OCI-LY3 (cell line): ENCODE measurements at regions not wholly inside any gene's neighbourhood (a gene's known extent, or its start where the extent isn't known, plus 50 kb on each side); places are given as distances from the start of the nearest gene placed in this dataset.

Experiments used
- EZH2phosphoT487 ChIP-seq: fragments of 200-600 bp; shearing (Covaris generic); IDR thresholded peaks from 2 replicates; pipeline ENCODE4 v1.6.1; 2018; ENCODE audit warnings: antibody characterized with exemption, mixed run types, low read depth
- TF ChIP-seq, protein P1 (sequence below): fragments of 200-600, 300-600 bp; sonication (generic); IDR thresholded peaks from 2 replicates; pipeline ENCODE4 v1.5.1; 2014; ENCODE audit warnings: antibody characterized with exemption, low read length, low read depth

DNA sequence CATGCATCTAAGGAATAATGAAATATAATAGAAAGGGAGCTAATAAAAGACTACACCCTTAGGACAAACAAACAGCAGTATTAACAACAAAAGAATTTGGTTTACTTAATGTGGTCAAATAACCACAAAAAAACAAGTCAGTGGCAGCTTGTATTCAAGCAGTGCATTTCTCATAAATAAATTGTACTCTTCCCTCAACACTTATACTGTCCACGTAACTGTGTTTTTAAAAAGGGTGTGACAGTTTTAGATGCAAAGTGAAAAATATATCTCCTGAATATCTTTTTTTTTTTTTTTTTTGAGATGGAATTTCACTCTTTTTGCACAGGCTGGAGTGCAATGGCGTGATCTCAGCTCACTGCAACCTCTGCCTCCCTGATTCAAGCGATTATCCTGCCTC, 698.2 kb upstream of the CADM2 start:
- TF ChIP-seq, protein P1, sequence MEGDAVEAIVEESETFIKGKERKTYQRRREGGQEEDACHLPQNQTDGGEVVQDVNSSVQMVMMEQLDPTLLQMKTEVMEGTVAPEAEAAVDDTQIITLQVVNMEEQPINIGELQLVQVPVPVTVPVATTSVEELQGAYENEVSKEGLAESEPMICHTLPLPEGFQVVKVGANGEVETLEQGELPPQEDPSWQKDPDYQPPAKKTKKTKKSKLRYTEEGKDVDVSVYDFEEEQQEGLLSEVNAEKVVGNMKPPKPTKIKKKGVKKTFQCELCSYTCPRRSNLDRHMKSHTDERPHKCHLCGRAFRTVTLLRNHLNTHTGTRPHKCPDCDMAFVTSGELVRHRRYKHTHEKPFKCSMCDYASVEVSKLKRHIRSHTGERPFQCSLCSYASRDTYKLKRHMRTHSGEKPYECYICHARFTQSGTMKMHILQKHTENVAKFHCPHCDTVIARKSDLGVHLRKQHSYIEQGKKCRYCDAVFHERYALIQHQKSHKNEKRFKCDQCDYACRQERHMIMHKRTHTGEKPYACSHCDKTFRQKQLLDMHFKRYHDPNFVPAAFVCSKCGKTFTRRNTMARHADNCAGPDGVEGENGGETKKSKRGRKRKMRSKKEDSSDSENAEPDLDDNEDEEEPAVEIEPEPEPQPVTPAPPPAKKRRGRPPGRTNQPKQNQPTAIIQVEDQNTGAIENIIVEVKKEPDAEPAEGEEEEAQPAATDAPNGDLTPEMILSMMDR, result no peak
- TF ChIP-seq EZH2phosphoT487, result no peak
